Neural progenitor cell (in vitro differentiated cells): ENCODE measurements at regions not wholly inside any gene's neighbourhood (a gene's known extent, or its start where the extent isn't known, plus 50 kb on each side); places are given as distances from the start of the nearest gene placed in this dataset.

ENCODE experiments used
- DNase-seq: peaks from one replicate; pipeline ENCODE4 v3.0.0-alpha.2; 2016; ENCODE audit warnings: low spot score
- H2AFZ ChIP-seq: fragments of 200-600 bp; sonication (generic); replicated peaks from 2 replicates; pipeline ENCODE4 v1.6.1; 2016; ENCODE audit warnings: antibody characterized with exemption
- H3F3A ChIP-seq: fragments of 200-600 bp; sonication (generic); 2 replicates; pipeline ENCODE4 v1.6.1; 2016; ENCODE audit warnings: antibody characterized with exemption, low read depth
- H3K27ac ChIP-seq: fragments of 200-600 bp; sonication (generic); 2 replicates; pipeline ENCODE4 v1.5.1; 2016; ENCODE audit warnings: mild to moderate bottlenecking
- H3K27me3 ChIP-seq: fragments of 200-600 bp; sonication (generic); 2 replicates; pipeline ENCODE4 v1.6.1; 2016; ENCODE audit warnings: mild to moderate bottlenecking, moderate library complexity
- H3K36me3 ChIP-seq: fragments of 200-600 bp; sonication (generic); 2 replicates; pipeline ENCODE4 v1.5.1; 2016
- H3K4me1 ChIP-seq: fragments of 200-600 bp; sonication (generic); 2 replicates; pipeline ENCODE4 v1.6.1; 2016; ENCODE audit warnings: mixed run types
- H3K4me2 ChIP-seq: fragments of 200-600 bp; sonication (generic); 2 replicates; pipeline ENCODE4 v1.6.1; 2016
- H3K4me3 ChIP-seq: fragments of 200-600 bp; sonication (generic); 2 replicates; pipeline ENCODE4 v1.5.1; 2016
- H3K79me2 ChIP-seq: fragments of 200-600 bp; sonication (generic); 2 replicates; pipeline ENCODE4 v1.6.1; 2016; ENCODE audit warnings: low read depth
- H3K9ac ChIP-seq: fragments of 200-600 bp; sonication (generic); 2 replicates; pipeline ENCODE4 v1.6.1; 2016
- H3K9me3 ChIP-seq: fragments of 200-600 bp; sonication (generic); 2 replicates; pipeline ENCODE4 v1.5.1; 2016; ENCODE audit warnings: low read depth
- H4K20me1 ChIP-seq: fragments of 200-600 bp; sonication (generic); 2 replicates; pipeline ENCODE4 v1.6.1; 2016; ENCODE audit warnings: low read depth
- H3K27ac Mint-ChIP-seq: 3 replicates; pipeline ENCODE4 v1.8.0; 2021; ENCODE audit warnings: mixed read lengths
- H3K27me3 Mint-ChIP-seq: 2 replicates; pipeline ENCODE4 v1.8.0; 2022; ENCODE audit warnings: low read depth, mild to moderate bottlenecking, inconsistent platforms, moderate library complexity, mixed read lengths; ENCODE audit not compliant: insufficient read depth
- H3K36me3 Mint-ChIP-seq: 3 replicates; pipeline ENCODE4 v1.8.0; 2021; ENCODE audit warnings: mixed read lengths
- H3K4me1 Mint-ChIP-seq: 3 replicates; pipeline ENCODE4 v1.8.0; 2021; ENCODE audit warnings: mixed read lengths
- H3K4me3 Mint-ChIP-seq: 3 replicates; pipeline ENCODE4 v1.8.0; 2021; ENCODE audit warnings: mild to moderate bottlenecking, moderate library complexity, mixed read lengths
- H3K9me3 Mint-ChIP-seq: 3 replicates; pipeline ENCODE4 v1.8.0; 2020; ENCODE audit warnings: mixed read lengths
- EZH2 ChIP-seq: fragments of 200-600 bp; sonication (generic); IDR thresholded peaks from 2 replicates; pipeline ENCODE4 v1.6.1; 2017; ENCODE audit warnings: antibody characterized with exemption, mild to moderate bottlenecking, moderate library complexity
- EZH2phosphoT487 ChIP-seq: fragments of 200-600 bp; sonication (generic); IDR thresholded peaks from 2 replicates; pipeline ENCODE4 v1.6.1; 2017; ENCODE audit warnings: antibody characterized with exemption
- TF ChIP-seq, protein P1 (sequence below): fragments of 200-600 bp; sonication (generic); IDR thresholded peaks from 2 replicates; pipeline ENCODE4 v1.5.1; 2017; ENCODE audit warnings: antibody characterized with exemption, mild to moderate bottlenecking

DNA sequence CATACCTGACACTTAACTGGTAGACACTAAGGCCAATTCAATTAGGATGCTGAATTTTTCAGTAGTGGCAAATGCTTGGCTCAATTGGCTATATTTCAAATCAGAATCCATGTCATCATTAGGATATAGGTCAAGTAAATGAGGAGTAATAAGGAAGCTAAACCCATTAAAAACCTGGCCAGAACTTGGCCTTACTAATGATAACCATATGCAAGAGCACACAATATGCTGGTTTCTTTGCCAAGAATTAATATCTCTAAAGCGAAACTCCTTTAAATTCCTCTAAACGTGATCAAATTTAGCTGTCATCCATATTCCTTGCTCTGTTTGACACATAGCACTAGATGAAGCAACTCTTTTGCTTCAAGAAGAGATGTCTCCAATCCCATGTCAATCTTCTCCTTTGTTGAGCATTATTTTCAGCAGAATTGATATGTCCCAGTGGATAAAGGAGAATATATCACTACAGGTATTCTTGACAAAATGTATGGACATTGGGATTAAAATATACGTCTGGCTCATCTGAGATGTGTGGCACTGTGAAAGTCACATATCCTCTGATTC lies 206.1 kb upstream of the ANKRD50 start:
- Histone ChIP-seq H3F3A (no peaks in the 10 kb centered on the region), H3K27ac (no peak overlapping the region), H2AFZ (no peak overlapping the region), H3K4me3 (no peak overlapping the region), H3K9me3 (no peaks in the 10 kb centered on the region), H3K79me2 (no peaks in the 10 kb centered on the region), H4K20me1 (no peaks in the 10 kb centered on the region), H3K27me3 (no peaks in the 10 kb centered on the region), H3K4me1 (no peaks in the 10 kb centered on the region), H3K36me3 (no peaks in the 10 kb centered on the region), H3K4me2 (no peak overlapping the region), H3K9ac (no peak overlapping the region)
- H3K36me3 Mint-ChIP-seq, result no peaks in the 10 kb centered on the region
- no peaks in the 10 kb centered on the region for H3K4me1 Mint-ChIP-seq
- no peaks in the 10 kb centered on the region for H3K27me3 Mint-ChIP-seq
- no peak overlapping the region for H3K27ac Mint-ChIP-seq
- H3K4me3 Mint-ChIP-seq, result no peak overlapping the region
- H3K9me3 Mint-ChIP-seq, result peaks cover 5% of the 10 kb centered on the region
- TF ChIP-seq, protein P1, sequence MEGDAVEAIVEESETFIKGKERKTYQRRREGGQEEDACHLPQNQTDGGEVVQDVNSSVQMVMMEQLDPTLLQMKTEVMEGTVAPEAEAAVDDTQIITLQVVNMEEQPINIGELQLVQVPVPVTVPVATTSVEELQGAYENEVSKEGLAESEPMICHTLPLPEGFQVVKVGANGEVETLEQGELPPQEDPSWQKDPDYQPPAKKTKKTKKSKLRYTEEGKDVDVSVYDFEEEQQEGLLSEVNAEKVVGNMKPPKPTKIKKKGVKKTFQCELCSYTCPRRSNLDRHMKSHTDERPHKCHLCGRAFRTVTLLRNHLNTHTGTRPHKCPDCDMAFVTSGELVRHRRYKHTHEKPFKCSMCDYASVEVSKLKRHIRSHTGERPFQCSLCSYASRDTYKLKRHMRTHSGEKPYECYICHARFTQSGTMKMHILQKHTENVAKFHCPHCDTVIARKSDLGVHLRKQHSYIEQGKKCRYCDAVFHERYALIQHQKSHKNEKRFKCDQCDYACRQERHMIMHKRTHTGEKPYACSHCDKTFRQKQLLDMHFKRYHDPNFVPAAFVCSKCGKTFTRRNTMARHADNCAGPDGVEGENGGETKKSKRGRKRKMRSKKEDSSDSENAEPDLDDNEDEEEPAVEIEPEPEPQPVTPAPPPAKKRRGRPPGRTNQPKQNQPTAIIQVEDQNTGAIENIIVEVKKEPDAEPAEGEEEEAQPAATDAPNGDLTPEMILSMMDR, result no peak
- no peak for TF ChIP-seq EZH2
- no peak for TF ChIP-seq EZH2phosphoT487
- DNase-seq, result no peak

DNA sequence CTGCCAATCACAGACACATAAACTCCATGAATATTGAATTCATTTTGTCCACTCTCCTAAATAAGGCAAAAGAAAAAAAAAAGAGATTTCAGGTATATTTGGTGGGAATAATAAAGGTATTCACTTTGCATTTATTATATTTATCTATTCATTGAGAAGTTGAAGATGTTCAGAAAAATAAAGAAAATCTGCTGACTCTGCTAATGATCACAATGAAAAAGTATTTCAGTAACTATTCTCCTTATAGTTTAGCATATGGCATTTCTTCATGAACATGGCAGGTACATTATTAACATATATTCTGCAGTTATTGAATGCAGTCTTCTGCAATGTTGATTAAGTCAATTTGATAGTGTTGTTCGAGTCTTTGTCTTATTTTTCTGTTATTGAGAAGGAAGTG lies 202.5 kb upstream of the ANKRD50 start:
- Mint-ChIP-seq H3K27me3 (no peaks in the 10 kb centered on the region), H3K4me1 (no peaks in the 10 kb centered on the region), H3K9me3 (peaks cover 23% of the 10 kb centered on the region), H3K27ac (no peak overlapping the region), H3K4me3 (no peak overlapping the region), H3K36me3 (no peaks in the 10 kb centered on the region)
- TF ChIP-seq, protein P1, result no peak
- no peak for TF ChIP-seq EZH2phosphoT487
- no peak for TF ChIP-seq EZH2
- DNase-seq, result no peak
- peaks cover 3% of the 10 kb centered on the region for H3K36me3 ChIP-seq
- no peaks in the 10 kb centered on the region for H3K79me2 ChIP-seq
- peaks cover 5% of the 10 kb centered on the region for H3K9me3 ChIP-seq
- no peaks in the 10 kb centered on the region for H3K27me3 ChIP-seq
- no peak overlapping the region for H3K27ac ChIP-seq
- H2AFZ ChIP-seq, result no peak overlapping the region
- no peak overlapping the region for H3K9ac ChIP-seq
- no peak overlapping the region for H3K4me3 ChIP-seq
- no peaks in the 10 kb centered on the region for H4K20me1 ChIP-seq
- no peak overlapping the region for H3K4me2 ChIP-seq
- no peaks in the 10 kb centered on the region for H3K4me1 ChIP-seq
- H3F3A ChIP-seq, result no peaks in the 10 kb centered on the region

DNA sequence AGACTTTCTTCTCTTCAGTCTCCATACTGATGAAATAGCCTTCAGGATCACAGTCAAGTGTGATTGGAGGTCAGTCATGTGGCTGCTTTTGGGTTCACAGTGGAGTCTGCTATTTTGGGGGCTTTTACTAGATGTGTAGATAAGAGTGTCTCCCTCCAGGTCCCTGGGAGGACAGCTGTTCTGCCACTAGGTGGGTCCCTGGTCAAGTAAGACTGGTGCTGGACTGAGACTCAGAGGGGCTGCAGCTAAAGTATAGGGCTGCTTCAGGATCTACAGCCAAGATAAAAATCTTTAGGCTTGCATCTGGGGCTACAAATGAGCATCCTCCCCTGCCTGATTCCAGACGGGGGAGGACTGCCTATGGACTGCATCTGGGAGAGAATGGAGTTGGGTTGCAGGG lies 200.7 kb upstream of the ANKRD50 start:
- no peaks in the 10 kb centered on the region for H3K27me3 ChIP-seq
- TF ChIP-seq, protein P1, result no peak

More for the DNA sequence above, 200.7 kb upstream of the ANKRD50 start:
- H3K9me3 ChIP-seq, result peaks cover 5% of the 10 kb centered on the region
- no peak overlapping the region for H2AFZ ChIP-seq
- H3K36me3 ChIP-seq, result peaks cover 3% of the 10 kb centered on the region
- no peak overlapping the region for H3K27ac ChIP-seq
- Mint-ChIP-seq H3K27ac (no peak overlapping the region), H3K36me3 (no peaks in the 10 kb centered on the region), H3K27me3 (no peaks in the 10 kb centered on the region), H3K4me3 (no peak overlapping the region), H3K4me1 (no peaks in the 10 kb centered on the region), H3K9me3 (peaks cover 23% of the 10 kb centered on the region)
- H3K4me2 ChIP-seq, result no peak overlapping the region
- H3K9ac ChIP-seq, result no peak overlapping the region
- no peaks in the 10 kb centered on the region for H4K20me1 ChIP-seq
- no peaks in the 10 kb centered on the region for H3K4me1 ChIP-seq
- no peak overlapping the region for H3K4me3 ChIP-seq
- no peak for DNase-seq
- H3K79me2 ChIP-seq, result no peaks in the 10 kb centered on the region
- no peaks in the 10 kb centered on the region for H3F3A ChIP-seq
